NCI-H2196 treated with DMSO at 0.1 percent for 48 hours (cell line): ENCODE measurements at regions not wholly inside any gene's neighbourhood (a gene's known extent, or its start where the extent isn't known, plus 50 kb on each side); places are given as distances from the start of the nearest gene placed in this dataset.

ENCODE experiments used
- DNase-seq: peaks from one replicate; lab custom pipeline; 2025; ENCODE audit not compliant: unreplicated experiment; lab: John Stamatoyannopoulos, UW

DNA sequence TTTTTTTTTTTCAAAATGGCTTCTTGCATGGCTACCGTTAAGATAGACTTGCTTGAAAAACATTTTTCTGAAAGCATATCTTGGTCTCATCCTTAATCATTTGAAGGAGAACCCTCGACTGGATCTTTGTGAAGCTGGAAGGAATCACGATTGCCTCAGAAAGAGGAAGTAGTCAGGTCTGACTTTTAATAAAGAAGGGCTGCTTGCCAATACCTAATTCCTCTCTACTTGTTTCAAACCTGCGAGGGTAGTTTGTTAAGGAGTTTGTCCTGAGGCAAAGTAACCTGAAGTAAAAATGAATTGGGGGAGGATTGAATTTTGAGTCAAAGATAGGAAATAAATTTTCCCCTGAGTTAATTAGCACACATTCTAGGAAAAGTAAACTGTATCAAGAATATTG is 288.1 kb upstream of the MAP3K7 start:
- DNase-seq: no peak

- DNase-seq: no peak
Observed at GRCh38 chr6:90872981-90873380, 286.1 kb upstream of the MAP3K7 start.

- DNase-seq: no peak
Observed at GRCh38 chr6:90870561-90870960, 283.7 kb upstream of the MAP3K7 start.

DNA sequence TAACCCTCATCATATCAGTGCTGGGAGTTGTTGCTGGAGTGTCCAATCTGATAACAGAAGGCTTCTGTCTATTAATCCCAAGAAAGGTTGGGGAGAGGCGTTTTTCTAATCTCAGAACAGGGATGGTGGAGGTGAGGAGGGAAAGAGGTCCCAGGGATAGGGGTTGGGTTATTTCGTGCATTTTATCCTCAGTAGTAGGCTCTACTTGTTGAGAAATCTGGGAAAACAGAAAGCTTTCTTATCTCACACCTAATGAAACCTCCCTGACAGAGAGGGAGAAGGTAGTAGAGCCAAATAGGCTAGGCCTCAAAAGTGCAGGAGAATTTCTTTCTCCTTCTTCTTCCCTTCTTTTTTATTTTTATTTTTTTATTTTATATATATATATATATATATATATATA is 281.8 kb upstream of the MAP3K7 start:
- no peak for DNase-seq

- no peak for DNase-seq
Observed at GRCh38 chr6:90868256-90868655, 281.4 kb upstream of the MAP3K7 start.

DNA sequence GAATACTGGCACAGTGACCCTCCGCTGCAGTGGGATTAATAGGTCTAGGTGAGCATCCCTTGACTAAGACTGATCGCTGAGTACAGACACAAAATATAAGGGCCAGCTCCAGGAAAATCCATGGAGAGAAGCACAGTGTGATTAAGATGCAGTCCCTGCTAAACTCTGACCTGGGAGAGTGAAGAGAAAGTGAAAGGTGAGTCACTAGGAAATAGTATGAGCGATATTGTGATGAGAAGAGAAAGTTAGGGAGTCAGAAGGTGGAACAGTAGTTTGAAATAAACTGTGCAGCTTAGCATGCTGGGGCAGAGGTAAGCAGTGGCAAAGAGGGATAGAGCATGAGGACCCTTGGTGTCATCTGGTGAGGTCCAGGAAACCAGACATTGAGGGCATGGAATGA is 278.6 kb upstream of the MAP3K7 start:
- DNase-seq: no peak

- no peak for DNase-seq
Observed at GRCh38 chr6:90863043-90863442, 276.2 kb upstream of the MAP3K7 start.

GRCh38 chr6:90860822-90861601 is 274.1 kb upstream of the MAP3K7 start:
- no peak for DNase-seq

- no peak for DNase-seq
Observed at GRCh38 chr6:90859612-90860011, 272.7 kb upstream of the MAP3K7 start.

DNA sequence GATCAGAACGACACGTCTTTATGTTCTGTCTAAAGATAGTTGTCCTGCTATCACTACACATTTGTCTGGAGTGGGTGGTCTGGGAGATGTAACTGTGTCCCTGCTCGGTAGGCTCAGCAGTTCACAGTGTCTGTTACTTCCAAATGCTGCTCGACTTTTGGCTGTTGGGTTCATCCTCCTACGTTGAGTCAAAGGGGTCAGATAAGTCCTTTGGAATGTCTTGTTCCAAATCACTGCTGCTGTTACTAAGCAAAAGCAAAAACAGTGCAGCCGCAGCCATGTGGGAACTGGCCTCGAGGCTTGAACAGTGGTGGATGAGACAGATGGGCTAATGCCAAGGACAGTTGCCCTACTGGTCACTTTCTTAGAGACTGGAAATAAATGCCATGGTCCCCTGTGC is 272.2 kb upstream of the MAP3K7 start:
- no peak for DNase-seq

DNA sequence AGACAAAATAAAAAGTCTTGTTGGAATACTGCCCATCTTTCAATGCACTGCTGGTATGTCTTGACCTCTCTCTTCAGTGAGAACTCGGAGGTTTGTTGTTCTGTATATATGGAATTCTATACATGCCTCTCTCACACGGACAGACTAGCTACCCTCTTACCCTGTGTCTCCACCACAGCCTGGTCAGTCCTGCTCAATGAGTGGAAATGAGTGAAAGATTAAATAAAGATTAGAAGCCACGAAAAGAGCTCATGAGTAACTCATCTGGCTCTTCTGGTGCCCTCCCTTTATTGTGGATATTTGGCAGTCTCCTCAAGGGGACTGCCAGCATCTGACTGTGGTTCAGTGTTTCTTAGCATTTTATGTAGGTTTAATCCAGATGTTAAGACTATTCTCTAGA is 262.8 kb upstream of the MAP3K7 start:
- no peak for DNase-seq

GRCh38 chr6:90846824-90847223 is 260.0 kb upstream of the MAP3K7 start:
- no peak for DNase-seq

- no peak for DNase-seq
Observed at GRCh38 chr6:90835596-90836212, 248.8 kb upstream of the MAP3K7 start.

GRCh38 chr6:90829311-90829710 is 242.4 kb upstream of the MAP3K7 start:
- DNase-seq: no peak

DNA sequence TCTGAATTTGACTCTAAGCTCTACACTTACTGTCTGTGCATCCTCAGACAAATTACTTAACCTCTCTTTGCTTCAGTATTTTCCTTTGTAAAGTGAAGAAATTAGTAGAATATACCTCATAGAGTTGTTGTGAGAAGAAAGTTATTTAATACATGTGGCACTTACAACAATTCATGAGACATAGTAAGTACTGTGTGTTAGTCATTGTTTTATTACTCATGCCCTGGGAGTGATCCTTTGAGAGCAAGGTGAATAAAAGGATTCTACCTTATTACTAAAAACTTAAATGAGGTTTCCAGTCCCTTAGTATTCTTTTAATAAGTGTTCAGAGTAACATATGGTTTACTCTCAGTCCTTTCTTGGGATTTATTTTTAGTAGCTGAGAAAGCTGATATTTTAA is 233.6 kb upstream of the MAP3K7 start:
- DNase-seq: no peak

- no peak for DNase-seq
Observed at GRCh38 chr6:90819483-90819882, 232.6 kb upstream of the MAP3K7 start.

DNA sequence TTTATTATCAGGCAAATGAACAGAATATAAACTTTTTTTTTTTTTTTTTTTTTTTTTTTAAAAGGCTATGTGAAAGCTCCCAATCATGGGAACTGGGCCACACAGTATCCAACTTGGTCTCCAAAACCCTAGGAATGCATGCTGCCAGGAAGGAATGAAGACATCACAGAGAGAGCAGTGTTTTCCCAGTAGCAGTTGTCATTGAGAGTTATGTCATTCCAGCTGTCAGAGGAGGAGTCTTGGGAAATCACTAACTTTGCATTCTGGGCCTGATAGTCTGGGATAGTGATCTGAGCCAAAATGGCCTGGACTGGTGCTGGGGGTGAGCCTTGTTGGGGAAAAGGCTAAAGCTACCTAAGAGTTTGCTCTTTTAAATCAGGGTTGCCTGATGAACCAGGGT is 231.3 kb upstream of the MAP3K7 start:
- no peak for DNase-seq

DNA sequence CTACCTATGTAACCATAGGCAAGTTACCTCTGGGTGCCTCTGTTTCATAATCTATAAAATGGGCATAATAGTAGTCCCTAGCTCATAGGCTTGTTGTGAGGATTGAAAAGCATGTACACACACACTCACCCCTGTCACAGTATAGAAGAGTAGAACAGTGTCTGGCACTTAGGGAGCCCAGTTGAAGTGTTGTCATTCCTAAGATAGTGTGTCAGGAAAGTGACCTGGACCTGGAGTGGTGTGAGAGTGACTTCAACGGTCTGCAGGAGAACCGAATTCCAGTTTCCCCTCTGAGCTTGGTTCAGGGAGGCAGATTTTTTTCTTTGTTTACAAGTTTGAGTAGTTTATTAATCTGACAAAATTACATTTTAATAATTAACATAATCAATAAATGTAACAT is 229.9 kb upstream of the MAP3K7 start:
- DNase-seq: no peak

DNA sequence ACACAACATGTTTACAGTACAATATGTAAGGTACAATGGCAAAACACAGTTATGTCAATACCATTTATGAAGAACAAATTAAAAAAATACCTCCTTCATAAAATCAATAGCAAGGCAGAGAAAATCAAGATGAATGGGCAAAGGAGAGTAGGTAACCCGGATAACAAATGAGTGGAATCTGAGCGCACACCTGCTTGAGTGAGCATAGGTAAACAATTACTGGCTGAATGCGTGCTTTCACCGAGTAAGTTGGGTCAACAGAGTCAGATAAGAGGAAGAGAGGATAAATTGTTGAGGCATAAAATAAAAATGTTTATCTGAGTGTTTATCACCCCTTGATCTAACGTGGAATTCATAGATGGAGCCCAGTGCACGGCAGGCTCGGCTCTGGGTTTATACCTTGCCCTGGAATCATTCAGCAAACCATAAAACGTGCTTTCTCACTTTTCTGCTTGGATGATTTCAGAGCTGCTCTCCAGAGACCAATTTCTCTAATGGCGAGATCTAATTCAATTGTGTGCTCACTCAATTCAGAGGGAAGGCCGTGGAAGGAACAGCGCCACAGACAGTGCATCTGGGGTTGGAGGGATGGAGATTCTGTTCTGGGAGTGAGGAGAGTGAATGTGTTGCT is 224.8 kb upstream of the MAP3K7 start:
- DNase-seq: peak; percentile 56

GRCh38 chr6:90809035-90809434 is 222.2 kb upstream of the MAP3K7 start:
- DNase-seq: no peak

DNA sequence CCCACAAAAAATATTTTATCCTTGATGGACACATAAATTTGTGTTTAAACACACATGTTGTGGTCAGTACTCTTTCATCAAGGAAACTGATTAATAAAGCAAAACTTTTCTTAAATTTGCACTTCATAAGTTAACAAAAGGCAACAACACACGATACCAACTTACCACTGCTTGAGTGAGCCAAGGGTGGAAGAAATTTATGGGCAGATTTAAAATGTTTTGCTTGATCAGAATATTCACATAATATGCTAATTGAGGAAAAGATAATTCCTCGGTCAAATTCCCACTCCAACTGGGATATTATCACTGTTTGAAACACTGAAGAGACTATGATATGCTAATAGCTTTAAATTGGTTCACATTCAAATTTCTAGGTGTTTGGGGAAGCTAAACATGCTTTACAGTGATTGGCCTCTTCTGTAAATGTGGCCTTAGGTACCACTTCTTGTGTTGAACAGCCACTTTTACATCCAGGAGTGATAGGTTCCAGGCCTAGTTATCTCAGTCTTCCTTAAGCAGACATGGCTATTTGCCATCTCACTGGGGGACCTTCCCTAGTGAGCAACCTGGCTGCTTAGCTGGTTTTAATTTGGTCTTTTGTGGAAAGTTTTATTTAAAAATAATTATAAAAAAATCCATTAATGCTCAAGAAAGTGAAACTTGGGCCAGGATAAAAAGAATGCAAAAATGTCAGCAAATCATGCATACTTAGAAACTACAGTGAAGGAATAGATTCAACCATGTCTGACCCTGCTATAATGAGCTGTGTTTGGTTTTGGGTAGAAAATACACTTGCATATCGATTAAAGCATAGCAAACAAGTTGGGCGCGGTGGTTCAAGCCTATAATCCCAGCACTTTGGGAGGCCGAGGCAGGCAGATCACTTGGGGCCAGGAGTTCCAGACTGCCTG is 221.2 kb upstream of the MAP3K7 start:
- no peak for DNase-seq
